ENCODE measurements at regions not wholly inside any gene's neighbourhood (a gene's known extent, or its start where the extent isn't known, plus 50 kb on each side); places are given as distances from the start of the nearest gene placed in this dataset.

DNA sequence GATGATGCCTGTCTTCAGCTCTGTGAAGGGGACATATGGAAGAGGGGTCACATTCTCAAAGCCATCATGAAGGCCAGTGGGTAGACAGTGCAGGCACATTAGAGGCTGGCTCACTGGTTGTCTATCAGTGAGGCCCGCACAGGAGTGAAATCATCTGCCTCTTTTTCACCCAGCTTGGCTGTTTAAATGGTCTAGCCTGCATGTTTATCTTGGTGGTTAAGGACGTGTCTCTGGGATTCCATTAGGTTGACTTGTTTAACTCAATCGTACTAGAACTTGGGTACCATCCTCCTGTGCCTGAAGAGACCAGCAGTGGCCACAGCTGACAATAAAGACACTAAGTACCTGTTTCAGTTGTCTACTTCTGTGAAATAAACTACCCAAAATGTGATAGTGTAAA lies 219.3 kb downstream of the PLPP3 start:
- no peak overlapping the region for H3K27ac Mint-ChIP-seq
- H3K27me3 Mint-ChIP-seq: no peaks in the 10 kb centered on the region
- H3K36me3 Mint-ChIP-seq: no peaks in the 10 kb centered on the region
- no peaks in the 10 kb centered on the region for H3K9me3 Mint-ChIP-seq (ENCODE audit: low read depth)
- H3K4me3 Mint-ChIP-seq: no peak overlapping the region
- no peaks in the 10 kb centered on the region for H3K4me1 Mint-ChIP-seq (ENCODE audit: low read depth)

DNA sequence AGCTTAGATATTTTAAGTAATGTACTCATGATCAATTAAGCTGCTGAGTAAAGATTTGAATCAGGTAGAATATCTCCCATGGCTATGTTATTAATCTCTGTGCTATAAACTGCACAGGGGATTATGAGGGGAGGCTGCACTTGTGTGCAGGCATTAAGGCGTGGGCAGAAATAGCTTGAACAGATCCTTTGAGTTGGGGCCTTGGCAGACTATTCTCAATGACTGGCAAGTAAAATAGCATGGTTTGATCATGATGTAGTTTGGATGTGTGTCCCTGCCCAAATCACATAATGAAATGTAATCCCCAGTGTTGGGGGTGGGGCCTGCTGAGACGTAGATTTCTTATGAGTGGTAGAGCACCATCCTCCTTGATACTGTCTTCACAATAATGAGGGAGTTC lies 220.3 kb downstream of the PLPP3 start:
- Mint-ChIP-seq H3K9me3 (ENCODE audit: low read depth) (no peaks in the 10 kb centered on the region), H3K27ac (no peak overlapping the region), H3K36me3 (no peaks in the 10 kb centered on the region), H3K4me1 (ENCODE audit: low read depth) (no peaks in the 10 kb centered on the region), H3K4me3 (no peak overlapping the region), H3K27me3 (no peaks in the 10 kb centered on the region)

DNA sequence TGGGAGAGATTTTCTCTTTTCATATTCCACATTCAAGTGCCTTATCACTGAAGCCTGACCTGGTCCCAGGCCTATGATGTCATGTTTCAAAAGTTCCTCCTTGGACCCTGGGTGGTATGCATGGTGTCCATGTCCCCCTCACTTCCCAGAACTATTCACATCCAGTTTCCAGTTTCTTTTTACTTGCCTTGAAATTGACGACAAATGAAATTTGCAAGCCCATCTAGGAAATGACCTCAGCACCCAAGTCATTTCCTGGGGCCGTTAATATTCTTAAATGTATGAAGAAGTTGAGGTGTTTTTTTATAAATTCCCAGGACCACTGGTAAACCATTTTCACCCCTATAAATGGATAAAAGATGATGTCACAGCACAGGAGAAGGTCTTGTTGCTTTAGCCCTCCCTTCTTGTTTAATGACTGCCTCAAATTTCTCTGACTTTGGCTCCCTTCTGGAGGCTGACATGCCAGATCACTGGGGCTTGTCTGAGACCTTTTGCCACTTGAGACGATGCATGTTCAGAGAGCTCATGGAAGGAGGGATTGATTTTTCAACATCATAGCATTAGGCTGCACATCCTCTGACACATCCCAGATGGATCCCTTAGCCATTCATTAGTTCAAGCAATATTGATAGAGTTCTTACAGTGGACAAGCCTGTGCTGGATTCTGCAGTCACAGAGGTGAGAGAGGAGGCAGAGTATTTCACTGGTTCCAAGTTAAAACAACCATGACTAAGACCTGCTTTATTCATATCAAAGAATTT lies 221.3 kb downstream of the PLPP3 start:
- no peaks in the 10 kb centered on the region for H3K4me1 Mint-ChIP-seq (ENCODE audit: low read depth)
- H3K9me3 Mint-ChIP-seq (ENCODE audit: low read depth): no peaks in the 10 kb centered on the region
- H3K4me3 Mint-ChIP-seq: no peak overlapping the region
- no peaks in the 10 kb centered on the region for H3K36me3 Mint-ChIP-seq
- H3K27ac Mint-ChIP-seq: no peak overlapping the region
- H3K27me3 Mint-ChIP-seq: no peaks in the 10 kb centered on the region

DNA sequence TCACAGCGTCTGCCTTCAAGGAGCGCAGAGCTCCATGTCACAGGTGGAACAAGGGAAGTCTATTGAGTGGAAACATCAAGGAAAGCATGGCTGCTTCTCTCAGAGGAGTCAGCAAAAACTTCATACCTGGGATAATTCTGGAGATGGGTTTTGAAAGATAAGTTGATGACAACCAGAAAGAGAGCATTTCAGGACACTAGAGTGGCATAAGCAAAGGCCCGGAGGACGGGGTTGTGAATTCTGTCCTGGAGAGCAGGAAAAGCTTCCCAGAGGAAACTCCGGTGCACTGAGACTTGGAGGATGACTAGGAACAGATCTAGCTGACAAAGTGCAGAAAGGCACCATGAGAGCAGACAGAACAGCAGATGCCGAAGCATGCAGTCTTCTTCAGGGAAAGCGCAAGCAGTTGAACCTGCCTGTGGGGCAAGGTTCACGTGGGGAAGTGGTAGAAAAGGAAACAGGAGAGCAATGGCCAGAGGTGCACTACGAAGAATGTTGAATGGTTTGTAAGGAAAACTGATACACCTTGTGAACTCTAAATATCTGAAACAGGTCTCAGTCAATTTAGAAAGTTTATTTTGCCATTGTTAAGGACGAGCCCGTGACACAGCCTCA lies 222.9 kb downstream of the PLPP3 start:
- no peak overlapping the region for H3K4me3 Mint-ChIP-seq
- H3K9me3 Mint-ChIP-seq (ENCODE audit: low read depth): no peaks in the 10 kb centered on the region
- H3K27me3 Mint-ChIP-seq: no peaks in the 10 kb centered on the region
- H3K4me1 Mint-ChIP-seq (ENCODE audit: low read depth): no peaks in the 10 kb centered on the region
- H3K27ac Mint-ChIP-seq: no peak overlapping the region
- no peaks in the 10 kb centered on the region for H3K36me3 Mint-ChIP-seq

DNA sequence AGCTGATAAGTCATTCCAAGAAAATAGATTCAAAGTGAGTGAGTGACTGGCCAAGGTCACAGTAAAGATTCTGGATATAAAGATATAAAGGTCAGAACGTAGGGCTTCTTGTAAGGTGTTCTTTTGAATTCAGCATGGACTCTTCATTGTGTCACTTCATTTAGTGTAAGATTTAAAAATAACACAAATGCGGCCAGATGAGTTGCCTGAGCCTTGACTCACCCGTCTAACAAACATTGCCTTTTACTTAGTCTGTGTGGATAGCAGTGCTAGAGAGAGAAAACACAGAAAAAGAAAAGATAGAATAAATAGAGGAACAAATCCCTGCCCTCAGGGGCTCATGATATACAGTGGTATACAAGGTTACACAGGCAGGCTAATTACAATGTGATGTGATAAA lies 223.4 kb downstream of the PLPP3 start:
- Mint-ChIP-seq H3K36me3 (no peaks in the 10 kb centered on the region), H3K9me3 (ENCODE audit: low read depth) (no peaks in the 10 kb centered on the region), H3K27me3 (no peaks in the 10 kb centered on the region), H3K4me1 (ENCODE audit: low read depth) (no peaks in the 10 kb centered on the region), H3K4me3 (no peak overlapping the region), H3K27ac (no peak overlapping the region)

DNA sequence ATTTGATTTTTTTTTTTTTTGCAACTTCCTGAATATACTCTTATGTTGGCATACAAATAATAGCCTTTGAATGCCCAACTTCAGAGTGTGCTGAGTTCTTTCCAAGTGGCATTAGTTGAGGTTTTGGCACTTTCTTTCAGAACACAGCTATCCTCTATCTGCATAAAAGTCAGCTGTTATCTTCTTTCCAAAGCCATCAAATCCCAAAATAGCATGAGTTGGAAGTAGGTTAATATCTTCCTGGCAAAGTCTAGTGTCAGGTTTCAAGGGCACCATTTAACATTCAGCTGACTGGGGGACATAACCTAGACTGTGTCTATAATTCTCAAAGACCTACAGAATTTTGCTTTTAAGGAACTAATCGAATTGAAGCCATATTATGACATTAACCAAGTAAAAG lies 223.9 kb downstream of the PLPP3 start:
- Mint-ChIP-seq H3K27me3 (no peaks in the 10 kb centered on the region), H3K36me3 (no peaks in the 10 kb centered on the region), H3K27ac (no peak overlapping the region), H3K9me3 (ENCODE audit: low read depth) (no peaks in the 10 kb centered on the region), H3K4me3 (no peak overlapping the region), H3K4me1 (ENCODE audit: low read depth) (no peaks in the 10 kb centered on the region)

DNA sequence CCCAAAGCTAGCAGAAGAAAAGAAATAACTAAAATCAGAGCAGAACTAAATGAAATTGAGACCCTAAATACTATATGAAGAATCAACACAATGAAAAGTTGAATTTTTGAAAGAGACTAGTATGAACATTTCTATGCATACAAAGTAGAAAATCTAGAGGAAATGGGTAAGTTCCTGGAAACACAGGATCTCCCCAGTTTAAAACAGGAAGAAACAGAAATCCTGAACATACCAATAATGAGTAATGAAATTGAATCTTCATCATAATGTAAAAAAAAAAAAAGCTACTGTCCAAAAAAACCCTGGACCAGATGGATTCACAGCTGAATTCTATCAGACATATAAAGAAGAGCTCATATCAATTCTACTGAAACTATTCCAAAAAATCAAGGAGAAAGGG lies 233.5 kb downstream of the PLPP3 start:
- Mint-ChIP-seq H3K27ac (no peak overlapping the region), H3K27me3 (peaks cover 1% of the 10 kb centered on the region), H3K9me3 (ENCODE audit: low read depth) (peaks cover 18% of the 10 kb centered on the region)

DNA sequence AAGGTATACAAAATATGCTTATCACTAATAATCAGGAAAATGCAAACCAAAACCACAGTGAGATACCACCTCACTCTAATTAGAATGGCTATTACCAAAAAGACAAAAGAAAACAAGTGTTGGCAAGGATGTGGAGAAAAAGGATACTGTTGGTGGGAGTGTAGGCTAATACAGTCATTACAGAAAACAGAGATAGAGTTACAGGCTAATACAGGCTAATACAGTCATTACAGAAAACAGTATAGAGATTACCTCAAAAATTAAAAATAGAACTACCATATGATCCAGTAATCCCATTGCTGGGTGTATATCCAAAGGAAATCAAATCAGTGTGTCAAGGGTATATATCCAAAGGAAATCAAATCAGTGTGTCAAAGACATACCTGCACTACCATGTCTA lies 238.4 kb downstream of the PLPP3 start:
- H3K4me3 Mint-ChIP-seq: no peak overlapping the region
- H3K36me3 Mint-ChIP-seq: no peaks in the 10 kb centered on the region
- peaks cover 6% of the 10 kb centered on the region for H3K9me3 Mint-ChIP-seq (ENCODE audit: low read depth)
- no peaks in the 10 kb centered on the region for H3K4me1 Mint-ChIP-seq (ENCODE audit: low read depth)
- peaks cover 1% of the 10 kb centered on the region for H3K27me3 Mint-ChIP-seq
- no peak overlapping the region for H3K27ac Mint-ChIP-seq

More for the DNA sequence above, 233.5 kb downstream of the PLPP3 start:
- no peaks in the 10 kb centered on the region for H3K36me3 Mint-ChIP-seq
- no peaks in the 10 kb centered on the region for H3K4me1 Mint-ChIP-seq (ENCODE audit: low read depth)
- H3K4me3 Mint-ChIP-seq: no peak overlapping the region

DNA sequence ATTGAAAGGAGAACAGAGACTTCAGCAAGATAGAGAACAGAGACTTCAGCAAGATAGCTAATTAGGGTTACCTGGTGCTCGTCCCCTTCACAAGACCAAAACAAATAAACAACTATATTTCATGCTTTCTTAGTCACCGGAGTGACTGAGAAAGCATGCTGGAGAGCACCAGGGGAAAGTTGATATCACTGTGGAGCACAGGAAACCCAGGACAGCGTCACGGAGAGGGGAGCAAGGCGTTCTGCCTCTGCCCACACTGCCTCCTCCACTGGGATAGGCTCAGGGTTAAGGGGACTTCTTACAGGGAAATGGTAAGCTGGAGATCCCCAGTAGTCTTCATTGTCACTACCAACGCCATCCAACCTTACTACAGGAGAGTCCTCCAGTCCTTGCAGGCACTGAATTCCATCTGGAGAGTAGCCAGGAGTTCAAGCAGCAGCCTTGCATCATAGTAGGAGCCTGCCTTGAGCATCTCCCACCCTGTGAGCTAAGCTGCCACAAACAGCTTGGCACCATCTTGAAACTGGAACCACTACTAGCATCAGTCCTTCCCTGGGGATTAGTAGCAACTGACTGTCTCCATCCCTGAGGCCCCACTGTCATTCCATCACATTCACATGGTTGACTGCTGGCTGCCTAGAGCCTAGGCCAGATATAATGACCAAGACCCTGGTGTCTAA lies 239.4 kb downstream of the PLPP3 start:
- H3K27ac Mint-ChIP-seq: no peak overlapping the region
- no peaks in the 10 kb centered on the region for H3K36me3 Mint-ChIP-seq
- H3K4me3 Mint-ChIP-seq: no peak overlapping the region
- peaks cover 1% of the 10 kb centered on the region for H3K27me3 Mint-ChIP-seq
- H3K9me3 Mint-ChIP-seq (ENCODE audit: low read depth): peaks cover 6% of the 10 kb centered on the region
- no peaks in the 10 kb centered on the region for H3K4me1 Mint-ChIP-seq (ENCODE audit: low read depth)

DNA sequence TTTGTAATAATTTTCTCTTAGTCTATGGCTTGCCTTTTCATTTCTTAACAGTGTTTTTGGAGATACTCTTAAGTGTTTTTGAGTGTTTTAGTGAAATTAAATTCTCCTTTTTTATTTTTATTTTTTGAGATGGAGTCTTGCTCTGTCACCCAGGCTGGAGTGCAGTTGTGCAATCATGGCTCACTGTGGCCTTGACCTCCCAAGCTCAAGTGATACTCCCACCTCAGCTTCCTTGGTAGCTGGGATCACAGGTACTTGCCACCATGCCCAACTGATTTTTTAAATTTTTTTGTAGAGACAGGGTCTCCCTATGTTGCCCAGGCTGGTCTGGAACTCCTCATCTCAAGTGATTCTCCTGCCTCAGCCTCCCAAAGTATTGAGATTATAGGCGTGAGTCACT lies 240.3 kb downstream of the PLPP3 start:
- H3K27ac Mint-ChIP-seq: no peak overlapping the region
- H3K36me3 Mint-ChIP-seq: no peaks in the 10 kb centered on the region
- peaks cover under 1% of the 10 kb centered on the region for H3K9me3 Mint-ChIP-seq (ENCODE audit: low read depth)
- H3K27me3 Mint-ChIP-seq: peaks cover 1% of the 10 kb centered on the region
- H3K4me1 Mint-ChIP-seq (ENCODE audit: low read depth): no peaks in the 10 kb centered on the region
- no peak overlapping the region for H3K4me3 Mint-ChIP-seq

DNA sequence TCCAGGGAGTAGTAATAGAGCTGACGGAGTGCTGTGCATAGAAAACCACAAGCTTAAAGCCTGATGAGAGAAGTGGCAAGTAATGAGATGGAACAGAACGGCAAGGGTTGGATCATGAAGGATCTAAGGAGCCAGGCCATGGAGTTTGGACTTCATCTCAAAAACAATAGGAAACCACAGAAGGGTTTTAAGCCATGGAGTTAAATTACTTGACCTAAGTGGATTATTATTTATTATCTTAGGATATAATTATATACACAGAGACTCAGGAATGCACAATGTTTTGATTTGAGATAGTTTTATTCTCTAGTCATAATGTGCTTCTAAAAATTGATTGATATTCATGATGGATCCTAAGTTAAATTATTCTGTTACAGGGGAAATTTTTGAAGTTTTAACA lies 242.4 kb downstream of the PLPP3 start:
- H3K36me3 Mint-ChIP-seq: no peaks in the 10 kb centered on the region
- H3K27ac Mint-ChIP-seq: no peak overlapping the region
- H3K4me3 Mint-ChIP-seq: no peak overlapping the region
- H3K27me3 Mint-ChIP-seq: peaks cover 1% of the 10 kb centered on the region
- no peaks in the 10 kb centered on the region for H3K9me3 Mint-ChIP-seq (ENCODE audit: low read depth)
- H3K4me1 Mint-ChIP-seq (ENCODE audit: low read depth): no peaks in the 10 kb centered on the region

DNA sequence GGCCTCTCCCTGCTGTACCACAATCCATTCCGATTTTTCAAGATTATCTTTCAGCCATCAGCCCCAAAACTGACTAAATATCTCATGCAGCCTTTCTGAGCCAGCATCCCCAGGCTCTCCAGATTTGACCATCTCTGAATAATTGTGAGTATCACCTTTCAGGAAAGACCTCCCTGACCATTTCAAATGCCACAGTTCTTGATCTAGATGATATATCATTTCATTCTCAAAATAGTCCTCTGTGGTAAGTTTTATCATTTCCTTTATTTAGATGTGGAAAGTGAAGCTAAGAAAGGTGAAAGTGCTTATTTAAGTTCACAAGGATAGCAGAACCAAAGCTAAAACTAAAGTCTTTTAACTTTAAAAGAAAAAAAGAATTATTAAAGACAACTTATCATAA lies 244.0 kb downstream of the PLPP3 start:
- H3K9me3 Mint-ChIP-seq (ENCODE audit: low read depth): no peaks in the 10 kb centered on the region
- no peak overlapping the region for H3K4me3 Mint-ChIP-seq
- H3K27me3 Mint-ChIP-seq: no peaks in the 10 kb centered on the region
- no peaks in the 10 kb centered on the region for H3K36me3 Mint-ChIP-seq
- no peak overlapping the region for H3K27ac Mint-ChIP-seq
- H3K4me1 Mint-ChIP-seq (ENCODE audit: low read depth): no peaks in the 10 kb centered on the region

DNA sequence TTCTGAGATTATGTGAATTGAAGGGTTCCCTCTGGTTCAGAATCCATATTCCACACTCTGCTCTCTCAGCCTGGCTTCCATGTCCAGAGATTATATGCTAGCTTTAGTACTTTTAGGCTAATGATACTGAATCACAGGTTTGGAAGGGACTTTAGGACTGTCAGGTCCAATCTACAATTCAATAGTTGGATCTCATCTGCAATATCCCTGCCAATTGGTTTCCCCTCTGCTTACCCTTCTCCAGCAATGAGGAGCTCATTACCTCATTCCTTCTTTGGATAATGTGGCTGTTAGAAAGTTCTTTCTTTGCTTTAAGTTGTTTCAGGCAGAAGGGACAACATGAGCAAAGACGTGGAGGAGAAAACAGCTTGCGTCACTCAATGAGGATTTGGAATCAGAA lies 245.3 kb downstream of the PLPP3 start:
- no peak overlapping the region for H3K27ac Mint-ChIP-seq
- no peak overlapping the region for H3K4me3 Mint-ChIP-seq
- H3K36me3 Mint-ChIP-seq: no peaks in the 10 kb centered on the region
- no peaks in the 10 kb centered on the region for H3K9me3 Mint-ChIP-seq (ENCODE audit: low read depth)
- no peaks in the 10 kb centered on the region for H3K4me1 Mint-ChIP-seq (ENCODE audit: low read depth)
- no peaks in the 10 kb centered on the region for H3K27me3 Mint-ChIP-seq

DNA sequence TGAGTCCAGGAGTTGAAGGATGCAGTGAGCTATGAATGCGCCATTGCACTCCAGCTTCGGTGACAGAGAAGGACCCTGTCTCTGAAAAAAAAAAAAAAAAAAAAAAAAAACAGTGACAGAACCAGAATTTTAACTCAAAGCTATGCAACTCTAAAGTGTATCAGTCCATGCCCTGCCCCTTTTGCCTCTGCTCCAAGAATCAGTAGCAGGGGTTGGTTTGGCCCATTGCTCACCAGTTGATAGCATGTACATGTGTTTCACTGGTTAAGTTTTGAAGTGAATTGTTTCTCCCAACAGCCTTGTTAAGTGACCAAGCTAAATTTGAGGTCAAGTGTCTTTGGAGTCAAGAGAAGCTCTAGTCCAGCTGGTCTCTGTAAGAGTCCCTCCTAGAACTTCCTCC lies 245.9 kb downstream of the PLPP3 start:
- Mint-ChIP-seq H3K4me1 (ENCODE audit: low read depth) (no peaks in the 10 kb centered on the region), H3K9me3 (ENCODE audit: low read depth) (no peaks in the 10 kb centered on the region), H3K27ac (no peak overlapping the region), H3K36me3 (no peaks in the 10 kb centered on the region), H3K27me3 (no peaks in the 10 kb centered on the region), H3K4me3 (no peak overlapping the region)

DNA sequence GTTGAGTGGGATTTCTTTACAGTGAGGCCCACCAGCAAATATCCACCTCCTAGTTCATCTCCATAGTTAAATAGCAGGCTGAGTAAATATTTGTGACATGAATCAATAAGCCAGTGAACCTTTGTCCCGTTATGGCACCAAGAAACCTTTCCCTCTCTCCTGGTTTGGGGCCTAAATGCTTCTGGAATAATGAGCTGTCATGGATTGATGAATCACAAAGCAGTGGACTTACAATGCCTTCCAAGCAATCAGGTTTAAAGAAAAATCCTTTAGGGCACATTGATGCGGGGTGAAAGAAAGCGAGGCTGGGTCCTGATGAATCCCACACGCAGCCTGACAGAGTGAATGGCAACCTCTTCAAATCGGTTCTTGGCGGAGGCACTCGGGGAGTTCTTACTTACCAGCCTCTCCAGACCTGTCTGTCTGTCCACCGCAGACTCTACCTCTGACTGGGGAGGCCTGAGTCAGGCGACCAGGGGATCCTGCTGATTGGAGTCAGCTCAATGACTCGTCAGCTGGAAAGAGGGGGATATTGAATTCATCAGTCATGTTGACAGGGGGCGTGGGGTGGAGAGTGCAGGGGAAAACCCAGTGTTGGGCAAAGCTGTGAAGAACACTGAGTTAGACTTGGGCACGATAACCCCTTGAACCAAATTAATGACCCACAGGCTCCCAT lies 247.3 kb downstream of the PLPP3 start:
- Mint-ChIP-seq H3K36me3 (no peaks in the 10 kb centered on the region), H3K27me3 (no peaks in the 10 kb centered on the region), H3K4me1 (ENCODE audit: low read depth) (no peaks in the 10 kb centered on the region), H3K4me3 (no peak overlapping the region), H3K9me3 (ENCODE audit: low read depth) (no peaks in the 10 kb centered on the region), H3K27ac (no peak overlapping the region)

All from activated naive CD8-positive, alpha-beta T cell (primary cell).